ENCODE measurements at regions not wholly inside any gene's neighbourhood (a gene's known extent, or its start where the extent isn't known, plus 50 kb on each side); places are given as distances from the start of the nearest gene placed in this dataset.
"Not testable (repeated sequence)": the region's sequence is repeated elsewhere in the genome, so short reads cannot be mapped to it uniquely, and the experiment has no call there.

DNA sequence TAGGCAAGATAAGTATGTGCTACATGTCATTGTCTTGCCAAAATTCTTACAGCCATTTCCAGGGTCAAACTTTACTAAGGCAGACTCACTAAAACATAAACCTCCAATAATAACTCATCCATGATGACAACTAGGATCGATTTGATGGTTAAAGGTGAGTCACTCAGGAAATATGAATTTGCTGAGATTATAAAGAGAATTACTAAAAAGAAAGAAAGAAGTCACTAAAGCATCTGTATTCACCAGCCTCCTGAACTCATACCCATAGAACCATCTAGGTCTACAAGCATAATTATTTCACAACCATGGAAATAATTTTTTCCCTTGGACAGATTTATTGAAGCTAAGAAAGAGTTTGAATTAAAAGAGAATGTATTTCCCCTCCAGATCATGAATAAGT is 258.6 kb downstream of the TLE1 start:
- DNase-seq (ENCODE audit: low read depth), result no peak

DNA sequence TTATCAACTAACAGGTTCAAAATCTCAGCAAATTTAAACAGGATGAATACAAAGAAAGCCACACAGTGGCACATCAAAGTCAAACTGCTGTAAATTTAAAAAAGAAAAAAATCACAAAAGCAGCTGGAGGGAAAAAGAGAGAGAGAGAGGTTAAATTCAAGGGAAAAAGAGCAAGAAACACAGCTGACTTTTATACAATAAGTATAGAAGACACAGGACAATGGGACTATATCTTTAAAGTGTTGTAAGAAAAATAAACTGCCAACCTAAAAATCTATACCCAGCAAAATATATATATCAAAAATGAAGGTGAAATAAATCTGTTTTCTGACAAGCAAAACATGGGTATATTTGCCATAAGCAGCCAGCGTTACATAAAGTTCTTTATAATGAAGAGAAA is 261.5 kb downstream of the TLE1 start:
- DNase-seq (ENCODE audit: low read depth), result no peak

DNA sequence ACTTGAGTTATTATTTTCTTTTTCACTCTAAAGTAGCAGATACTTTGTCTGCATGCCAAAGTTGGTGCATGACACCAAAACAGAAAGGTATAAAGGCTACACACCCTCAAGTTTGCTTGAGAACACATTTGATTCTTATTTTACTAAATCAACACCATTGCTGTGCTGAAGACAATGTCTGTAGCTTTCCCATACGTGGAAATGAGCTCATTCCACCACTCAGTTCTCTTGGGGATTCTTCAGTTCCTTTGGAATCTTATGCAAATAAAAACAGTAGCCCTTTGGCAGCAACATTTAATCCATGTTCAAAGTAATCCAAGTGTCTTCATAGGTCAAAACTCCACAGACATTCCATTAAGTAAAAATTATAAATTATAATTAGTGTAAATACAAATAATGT is 264.9 kb downstream of the TLE1 start:
- DNase-seq (ENCODE audit: low read depth), result no peak

DNA sequence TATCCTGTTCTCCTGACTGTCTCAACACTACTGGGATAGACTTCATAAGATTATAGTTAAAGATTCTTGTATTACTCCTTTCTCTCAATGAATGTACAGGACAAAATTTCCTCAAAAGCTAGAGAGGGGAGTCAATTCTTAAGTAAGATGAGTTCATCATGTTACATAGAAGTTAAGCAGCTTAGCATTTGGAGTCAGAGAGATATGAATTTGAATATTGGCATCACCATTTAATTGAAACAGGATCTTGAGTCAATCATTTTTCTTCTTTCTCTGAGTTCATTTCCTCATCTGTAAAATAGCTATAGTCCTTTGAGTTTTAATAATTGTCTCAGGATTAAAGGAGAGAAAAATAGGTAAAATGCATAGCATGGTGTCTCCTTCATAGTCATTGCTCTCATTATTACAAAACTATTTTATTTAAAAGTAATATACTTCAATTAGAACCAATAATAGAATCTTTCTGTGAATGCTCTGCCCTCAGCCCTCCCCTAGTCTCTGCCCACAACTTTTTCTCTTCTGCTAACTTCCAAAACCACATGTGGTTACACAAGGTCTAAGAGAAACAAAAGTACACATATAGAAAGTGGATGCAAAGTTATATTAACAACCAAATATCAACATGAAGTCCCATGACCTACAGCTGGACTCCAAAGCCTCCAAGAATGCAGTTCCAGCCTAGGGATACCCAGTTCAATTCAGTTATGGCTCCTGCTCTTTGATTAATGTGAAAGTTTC is 265.6 kb downstream of the TLE1 start:
- no peak for DNase-seq (ENCODE audit: low read depth)

DNA sequence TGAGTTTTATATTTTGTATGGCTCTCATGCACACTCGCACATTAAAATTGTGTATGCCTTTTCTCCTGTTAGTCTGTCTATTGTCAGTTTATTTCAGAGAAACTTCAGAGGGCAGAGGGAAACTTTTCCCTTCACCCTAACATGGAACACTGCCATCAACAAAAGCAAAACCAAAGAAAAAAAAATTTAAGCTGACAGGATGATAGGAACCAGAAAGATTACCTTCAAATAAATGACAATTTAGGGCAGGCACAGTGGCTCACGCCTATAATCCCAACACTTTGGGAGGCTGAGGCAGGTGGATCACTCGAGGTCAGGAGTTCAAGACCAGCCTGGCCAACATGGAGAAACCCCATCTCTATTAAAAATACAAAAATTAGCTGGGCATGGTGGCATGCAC is 268.3 kb downstream of the TLE1 start:
- DNase-seq (ENCODE audit: low read depth), result not testable (repeated sequence)

DNA sequence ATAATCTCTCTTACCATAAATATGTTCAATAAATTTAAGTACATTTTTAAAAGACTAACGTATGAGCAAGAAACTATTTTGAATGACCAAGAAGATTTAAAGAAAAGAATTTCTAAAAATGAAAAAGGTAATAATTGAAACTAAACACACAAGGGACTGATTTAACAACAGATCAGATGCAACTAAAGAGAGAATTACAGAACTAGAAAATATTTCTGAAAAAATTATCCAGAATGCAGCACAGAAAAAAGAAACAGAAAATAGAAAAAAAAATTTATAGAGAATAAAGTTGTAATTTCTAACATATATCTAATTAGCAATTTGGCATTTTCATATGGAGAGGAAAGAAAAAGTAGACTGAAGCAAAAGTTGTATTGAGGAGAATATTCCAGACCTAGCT is 269.3 kb downstream of the TLE1 start:
- no peak for DNase-seq (ENCODE audit: low read depth)

DNA sequence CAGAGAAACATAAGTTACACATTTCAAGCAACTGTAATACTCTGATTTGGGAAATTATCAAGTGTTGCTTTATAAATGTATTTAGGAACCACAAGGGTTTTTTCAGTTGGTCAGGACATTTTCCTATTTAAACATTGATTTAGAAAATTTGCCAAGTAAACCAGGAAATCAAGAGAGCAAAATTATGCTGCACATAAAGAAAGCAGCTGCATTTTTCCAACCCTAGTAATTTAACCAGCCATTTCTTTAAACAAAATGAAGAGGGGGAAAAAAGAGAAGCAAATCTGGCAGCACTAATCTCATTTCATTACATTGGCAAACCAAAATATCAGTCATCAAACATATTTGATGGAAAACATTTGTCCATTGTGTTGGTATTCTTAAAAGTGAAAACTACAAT is 271.4 kb downstream of the TLE1 start:
- DNase-seq (ENCODE audit: low read depth), result no peak

DNA sequence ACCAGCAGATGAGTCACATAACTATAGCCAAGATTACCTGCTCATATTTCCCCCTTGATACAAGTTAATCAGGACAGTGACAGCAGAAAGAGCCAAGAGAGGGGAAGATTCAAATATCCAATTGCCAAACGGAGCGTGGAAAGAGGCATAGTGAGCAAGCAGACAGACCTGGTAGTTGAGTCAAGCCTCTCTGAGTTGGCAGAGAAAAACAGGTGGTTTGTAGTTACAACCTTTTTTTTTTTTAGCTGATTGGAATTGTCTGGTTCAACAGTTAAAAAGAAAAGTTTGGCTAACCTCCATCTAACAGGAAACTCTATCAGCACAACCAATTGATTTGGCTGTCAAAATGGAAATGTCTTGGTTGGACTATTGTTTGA is 272.1 kb downstream of the TLE1 start:
- DNase-seq (ENCODE audit: low read depth), result no peak

DNA sequence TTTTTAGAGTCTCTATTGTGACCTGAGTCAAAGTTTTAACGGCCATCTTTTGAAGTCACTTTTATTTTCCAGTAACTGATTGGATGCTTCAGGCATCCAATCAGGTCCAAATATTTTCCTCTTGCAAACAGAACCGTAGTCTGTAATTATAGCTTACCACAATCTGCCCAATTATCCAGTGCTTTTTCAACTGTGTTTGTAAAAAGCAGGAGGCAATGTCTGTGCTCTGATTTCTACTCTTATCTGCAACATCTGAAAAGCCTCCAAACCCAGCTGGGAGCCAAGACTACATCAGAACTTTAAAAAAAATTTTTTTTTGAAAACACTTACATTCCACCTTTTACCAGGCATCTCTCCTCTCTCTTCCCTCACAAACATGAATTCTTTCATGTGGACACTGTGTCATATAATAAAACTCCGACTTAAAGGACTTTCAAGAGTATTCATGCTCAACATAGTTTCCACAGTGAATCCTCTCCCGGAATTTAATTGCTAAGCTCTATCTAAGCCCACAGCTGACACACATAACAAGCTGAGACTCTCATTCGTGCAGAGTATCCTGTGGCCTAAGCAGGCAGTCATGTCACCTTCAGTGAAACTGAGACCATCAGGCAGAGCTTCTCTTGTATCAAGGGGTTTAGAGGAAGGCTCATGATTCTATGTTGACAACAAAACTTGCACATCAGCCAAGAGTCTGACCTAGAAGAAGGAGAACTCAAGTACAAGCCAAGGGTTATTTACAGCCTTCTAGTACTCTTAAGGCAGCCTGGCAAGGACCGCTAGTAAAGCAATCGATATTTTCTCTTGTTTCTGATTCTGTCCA is 272.7 kb downstream of the TLE1 start:
- DNase-seq (ENCODE audit: low read depth), result no peak

DNA sequence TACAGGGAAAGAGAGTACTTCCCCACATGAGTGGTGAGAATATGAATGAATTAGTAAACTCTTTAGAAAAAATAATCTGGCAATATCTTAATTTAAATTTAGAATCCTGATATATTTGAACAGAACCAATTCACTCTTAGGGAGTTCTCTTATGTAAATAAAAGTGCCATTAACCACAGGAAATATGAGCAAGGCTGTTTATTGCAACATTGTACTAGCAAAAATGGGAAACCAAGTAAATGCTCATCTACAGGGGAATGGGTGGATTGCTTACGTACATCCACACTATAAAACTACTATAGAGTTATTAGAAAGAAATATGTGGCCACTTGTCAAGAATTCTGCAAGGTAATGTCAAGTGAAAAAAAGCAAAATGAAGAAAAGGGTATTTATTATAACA is 274.5 kb downstream of the TLE1 start:
- DNase-seq (ENCODE audit: low read depth), result no peak

DNA sequence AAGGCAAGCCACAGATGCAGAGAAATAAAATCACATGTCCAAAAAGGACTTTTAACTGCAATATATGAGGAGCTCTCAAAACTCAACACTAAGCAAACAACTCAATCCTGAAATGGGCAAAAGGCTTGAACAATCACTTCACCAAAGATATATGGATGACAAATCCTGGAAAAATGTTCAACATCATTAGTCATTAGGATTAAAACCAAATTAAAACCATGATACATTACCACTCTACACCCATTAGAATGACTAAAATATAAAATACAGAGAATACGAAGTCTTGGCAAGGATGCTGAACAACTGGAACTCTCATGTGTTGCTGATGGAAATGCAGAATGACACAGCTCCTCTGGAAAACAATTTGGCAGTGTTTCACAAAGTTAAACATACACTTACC is 277.4 kb downstream of the TLE1 start:
- no peak for DNase-seq (ENCODE audit: low read depth)

DNA sequence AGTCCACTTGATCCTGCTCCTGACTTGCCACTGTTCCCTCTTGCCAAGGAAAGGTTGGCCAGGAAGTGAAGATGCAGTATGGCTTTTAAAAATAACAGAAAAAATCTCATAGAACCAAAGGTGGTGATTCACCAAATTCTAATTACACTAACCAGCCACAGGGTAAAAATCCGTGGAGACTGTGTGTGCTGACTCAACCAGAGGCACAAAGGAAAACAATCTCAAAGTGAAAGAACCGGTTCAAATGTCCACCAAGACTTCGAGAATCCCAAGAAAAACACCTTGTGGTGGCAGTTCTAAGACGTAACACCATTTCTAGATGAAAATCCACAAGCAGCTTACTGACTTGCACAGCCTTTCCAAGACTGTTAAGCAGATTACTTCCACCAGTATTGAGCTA is 279.1 kb downstream of the TLE1 start:
- no peak for DNase-seq (ENCODE audit: low read depth)

DNA sequence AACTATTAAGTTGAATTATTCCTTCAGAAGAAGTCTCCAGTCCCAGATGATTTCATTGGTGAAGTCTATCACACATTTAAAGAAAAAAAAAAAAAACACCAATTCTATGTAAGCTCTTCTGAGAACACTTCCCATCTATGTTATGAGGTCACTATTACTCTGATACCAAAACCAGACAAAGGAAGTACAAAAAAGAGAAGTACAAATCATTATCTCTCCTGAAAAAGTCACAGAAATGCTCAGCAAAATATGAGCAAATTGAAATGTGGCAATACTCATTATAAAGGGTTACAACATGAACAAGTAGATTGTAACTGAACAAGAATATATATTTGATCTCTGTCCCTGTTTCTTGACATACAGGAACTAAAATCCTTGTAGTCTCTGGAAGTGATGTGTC is 280.4 kb downstream of the TLE1 start:
- DNase-seq (ENCODE audit: low read depth), result no peak

DNA sequence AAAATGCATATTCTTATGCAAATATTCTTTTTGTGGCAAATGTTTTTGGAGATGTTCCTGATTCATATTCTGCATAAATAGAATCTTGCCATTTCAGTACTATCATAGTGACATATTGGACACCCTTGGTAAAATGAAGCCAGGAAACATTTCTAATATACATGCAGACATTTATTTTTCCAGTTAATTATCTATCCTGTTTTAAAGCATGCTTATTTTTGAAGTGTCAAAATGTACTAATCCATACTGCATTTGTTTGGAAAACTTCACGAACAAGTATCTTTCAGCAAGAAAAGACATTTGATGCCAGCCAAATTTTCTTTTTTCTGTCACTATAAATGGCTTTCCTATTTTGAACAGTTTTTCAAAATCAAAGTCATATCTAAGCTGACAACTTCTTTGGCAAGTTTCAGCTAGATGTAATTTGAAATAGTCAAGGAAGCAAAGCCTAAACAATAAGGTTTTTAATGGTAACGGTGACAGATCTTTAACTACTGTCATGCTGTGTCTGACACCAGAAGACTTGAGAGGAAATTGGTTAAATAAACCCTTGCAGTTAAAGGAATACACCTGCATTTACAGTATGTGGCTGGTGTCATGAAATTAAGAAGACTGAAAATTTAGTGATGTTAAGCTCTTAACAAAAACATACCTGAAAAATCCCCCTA is 284.3 kb downstream of the TLE1 start:
- DNase-seq (ENCODE audit: low read depth), result no peak

DNA sequence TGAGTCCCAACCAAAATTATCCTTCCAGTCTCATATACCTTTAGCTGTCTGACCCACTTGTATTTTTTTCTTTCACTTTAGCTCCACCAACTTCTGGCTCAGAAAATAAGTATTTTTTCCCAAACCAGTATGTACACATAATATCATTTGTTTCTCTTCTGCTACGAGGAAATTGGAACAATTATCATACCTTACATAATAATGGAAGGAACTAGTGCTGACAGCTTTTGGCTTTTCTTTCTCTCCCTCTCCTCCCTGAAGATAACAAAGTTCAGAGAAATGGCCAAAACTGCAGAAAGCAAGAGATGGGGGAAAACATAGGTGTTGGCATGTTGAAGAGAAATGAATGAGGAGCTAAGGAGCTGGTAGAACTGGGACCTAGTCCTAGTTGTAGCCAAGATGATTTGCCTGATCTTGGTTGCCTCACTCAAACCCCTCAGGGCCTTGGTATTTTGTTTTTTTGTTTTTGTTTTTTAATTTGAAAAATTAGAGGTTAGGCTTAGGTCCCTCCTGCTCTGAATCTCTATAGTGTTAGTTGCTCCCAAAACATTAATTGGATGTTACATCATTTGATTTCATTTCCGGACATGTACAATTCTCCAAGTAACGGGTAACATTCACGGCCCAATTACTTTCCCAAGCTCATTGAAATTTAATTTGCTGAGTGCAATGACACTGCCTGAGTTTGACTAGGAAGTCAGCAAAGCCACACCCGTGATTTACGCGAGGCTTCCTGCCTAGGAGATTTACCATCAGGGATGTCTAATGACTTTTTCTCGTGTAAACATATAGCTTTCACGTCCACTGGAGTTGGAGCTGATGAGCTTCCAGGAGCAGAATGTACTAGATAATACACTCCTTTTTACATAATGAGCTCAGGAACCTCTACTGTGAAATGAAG is 291.6 kb downstream of the TLE1 start:
- no peak for DNase-seq (ENCODE audit: low read depth)

DNA sequence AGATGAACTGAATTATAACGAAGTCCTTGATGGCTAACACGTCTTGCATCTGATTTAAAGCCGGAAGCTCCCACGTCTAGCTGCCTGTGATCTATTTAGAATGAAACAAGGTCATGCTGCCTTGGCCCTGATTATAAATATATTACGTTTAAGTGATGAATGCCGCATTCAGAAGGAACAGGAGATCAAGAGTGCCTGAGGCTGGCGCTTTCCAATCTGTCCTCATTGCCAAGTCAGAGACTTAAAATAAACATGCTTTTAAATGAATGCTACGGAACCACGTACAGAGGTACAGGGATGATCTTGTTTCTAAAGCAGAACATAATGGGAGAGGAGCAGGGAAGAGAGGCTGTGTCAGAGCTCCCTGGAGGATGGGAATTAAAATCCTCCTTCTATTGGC is 292.8 kb downstream of the TLE1 start:
- DNase-seq (ENCODE audit: low read depth), result no peak

DNA sequence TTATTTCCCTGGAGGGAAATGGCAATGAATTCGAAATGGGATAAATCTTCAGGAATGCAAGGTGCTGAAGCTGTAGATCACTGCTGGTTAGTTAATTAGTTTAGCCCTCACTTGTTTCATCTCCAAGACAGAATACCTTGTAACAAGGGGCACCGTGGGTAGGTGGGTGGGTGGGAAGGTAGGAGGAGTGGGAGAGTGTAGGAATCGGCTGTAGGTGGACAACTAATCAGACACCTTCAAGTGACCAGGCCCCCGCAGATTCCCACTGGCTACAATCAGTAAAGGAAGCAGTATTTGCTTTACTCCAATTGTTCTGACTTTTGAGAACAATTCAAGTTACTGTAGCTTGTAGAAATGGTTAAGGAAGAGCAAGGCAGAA is 293.7 kb downstream of the TLE1 start:
- DNase-seq (ENCODE audit: low read depth), result no peak

DNA sequence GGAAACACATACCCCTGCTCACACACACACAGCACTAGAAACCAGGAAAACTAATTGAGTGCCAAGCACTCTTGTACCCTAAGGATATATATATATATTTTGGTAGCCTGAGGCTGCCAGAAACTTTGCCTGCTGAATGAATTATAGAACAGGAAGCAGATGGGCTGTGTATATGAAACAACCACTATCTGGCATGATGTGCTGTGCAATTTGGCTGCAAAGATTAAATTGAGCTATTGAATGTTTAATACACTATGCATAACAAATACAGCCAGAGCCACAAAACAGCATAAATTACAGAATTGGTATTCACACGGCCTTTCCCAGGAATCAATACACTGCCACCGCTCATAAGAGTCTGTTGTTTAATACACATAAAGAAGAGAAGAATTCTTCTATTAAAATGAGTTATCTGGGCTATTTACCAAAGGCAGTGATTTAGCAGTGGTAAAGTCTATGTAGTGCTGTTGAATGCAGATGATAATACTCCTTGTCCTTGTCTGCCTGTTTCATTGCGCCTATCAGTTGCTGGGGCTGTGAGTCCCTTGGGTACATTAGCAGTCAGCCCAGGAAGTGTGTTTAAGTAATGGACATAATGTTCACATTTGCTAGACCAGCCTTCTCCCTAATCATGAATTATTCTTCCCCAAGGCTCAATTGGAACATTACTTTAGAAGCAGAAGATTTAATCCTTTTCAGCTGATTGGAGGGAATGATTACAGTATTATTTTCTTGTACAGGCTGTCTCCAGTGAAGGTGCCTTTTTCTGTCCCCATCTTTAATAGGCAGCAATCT is 294.3 kb downstream of the TLE1 start:
- no peak for DNase-seq (ENCODE audit: low read depth)

DNA sequence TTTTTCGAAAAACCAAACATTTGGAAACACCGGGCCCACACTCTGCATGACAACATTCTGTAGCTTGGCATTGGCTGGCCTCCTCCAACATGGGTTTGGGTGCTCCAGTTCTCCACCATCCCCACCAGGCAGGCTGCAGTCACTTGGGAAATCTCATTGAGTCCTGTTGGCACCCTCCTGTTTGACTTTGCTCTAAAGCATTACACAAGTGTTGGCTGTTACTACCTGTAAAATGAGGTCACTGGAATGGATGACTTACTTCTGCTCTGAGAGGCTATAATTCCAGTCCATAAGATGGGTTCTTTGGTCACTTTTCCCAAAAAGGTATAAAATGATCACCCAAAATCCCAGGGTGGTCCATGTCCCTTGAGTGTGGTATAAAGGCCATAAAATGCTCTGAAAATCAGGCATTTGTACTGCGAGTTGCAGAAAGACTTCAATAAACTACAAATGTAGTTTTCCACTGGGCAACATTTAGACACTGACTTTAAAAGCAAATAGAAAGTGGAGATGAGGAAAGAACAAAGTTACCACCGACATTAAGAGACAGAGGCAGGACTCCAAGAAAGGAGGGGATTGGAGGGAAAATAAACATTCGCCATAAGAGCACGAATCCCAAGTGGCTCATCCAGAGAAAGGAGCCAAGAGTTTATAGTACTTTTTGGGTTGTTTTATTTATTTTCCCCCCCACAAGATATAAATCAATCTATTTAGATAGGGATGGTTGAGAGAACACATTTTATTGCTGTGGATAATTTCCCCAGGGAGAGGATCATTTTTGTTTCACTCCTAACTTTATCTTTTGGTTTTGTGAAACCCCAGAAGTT is 295.1 kb downstream of the TLE1 start:
- no peak for DNase-seq (ENCODE audit: low read depth)

DNA sequence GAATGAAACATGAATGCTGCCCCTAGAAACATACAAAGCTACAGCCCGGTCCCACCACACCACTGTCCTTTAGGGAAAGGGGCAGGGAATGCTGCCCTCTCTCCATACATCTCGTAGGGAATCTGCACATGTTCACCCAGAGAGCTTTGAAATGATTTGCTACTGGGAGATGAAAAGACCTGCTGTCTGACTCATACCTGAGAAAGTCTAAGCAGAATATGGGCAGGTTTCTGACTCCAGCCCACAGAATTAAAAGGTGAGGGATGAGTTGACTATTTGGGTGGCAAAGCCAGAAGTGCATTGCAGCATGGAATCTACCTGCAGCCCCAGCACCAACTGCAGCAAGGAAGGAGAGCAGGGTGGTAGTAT is 297.9 kb downstream of the TLE1 start:
- DNase-seq (ENCODE audit: low read depth), result no peak

Data from stimulated activated CD8-positive, alpha-beta memory T cell treated with anti-CD3 and anti-CD28 coated beads, Interleukin-12 subunit alpha, Interleukin-12 subunit beta, amount 100 ng/mL, for 1 hour (primary cell).